B cell (primary cell): ENCODE measurements at regions not wholly inside any gene's neighbourhood (a gene's known extent, or its start where the extent isn't known, plus 50 kb on each side); places are given as distances from the start of the nearest gene placed in this dataset.

Experiments used
- CTCF ChIP-seq: fragments of 200-600 bp; IDR thresholded peaks from one replicate; pipeline ENCODE4 v1.8.0; 2022; ENCODE audit warnings: antibody characterized with exemption, mild to moderate bottlenecking
- EZH2 ChIP-seq: IDR thresholded peaks from 2 replicates; pipeline ENCODE4 v1.6.1; 2012; ENCODE audit warnings: borderline replicate concordance, low read depth, mild to moderate bottlenecking, moderate library complexity, low read length; ENCODE audit not compliant: insufficient read depth, poor library complexity, severe bottlenecking

DNA sequence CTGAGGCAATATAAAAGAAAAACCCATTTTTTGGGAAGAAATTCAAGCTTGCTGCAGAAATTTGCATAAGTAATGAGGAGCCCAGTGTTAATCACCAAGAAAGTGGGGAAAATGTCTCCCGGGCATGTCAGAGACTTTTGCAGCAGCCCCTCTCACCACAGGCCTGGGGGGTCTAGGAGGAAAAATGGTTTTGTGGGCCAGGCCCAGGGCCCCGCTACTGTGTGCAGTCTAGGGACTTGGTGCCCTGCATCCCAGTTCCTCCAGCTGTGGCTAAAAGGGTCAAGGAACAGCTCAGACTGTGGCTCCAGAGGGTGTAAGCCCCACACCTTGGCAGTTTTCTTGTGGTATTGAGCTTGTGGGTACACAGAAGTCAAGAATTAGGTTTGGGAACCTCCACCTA lies 209.7 kb downstream of the HDGFL1 start:
- TF ChIP-seq CTCF (no peak), EZH2 (no peak)
